GM12873 (cell line): ENCODE measurements at regions not wholly inside any gene's neighbourhood (a gene's known extent, or its start where the extent isn't known, plus 50 kb on each side); places are given as distances from the start of the nearest gene placed in this dataset.

ENCODE experiments used
- CTCF ChIP-seq: IDR thresholded peaks from 2 replicates; pipeline ENCODE4 v1.5.1; 2012; ENCODE audit warnings: low read depth, mild to moderate bottlenecking, moderate library complexity, low read length, control low read depth; ENCODE audit not compliant: insufficient read depth; ENCODE audit errors: missing control alignments

GRCh38 chr14:76640923-76641395 is 120.3 kb upstream of the VASH1 start:
- TF ChIP-seq CTCF, result no peak

- TF ChIP-seq CTCF, result no peak
Measured at GRCh38 chr14:76641541-76641940, 119.7 kb upstream of the VASH1 start.

GRCh38 chr14:76643887-76644286 is 117.4 kb upstream of the VASH1 start:
- TF ChIP-seq CTCF, result no peak

- peak; percentile 65 for TF ChIP-seq CTCF
Measured at GRCh38 chr14:76644855-76645518, 116.3 kb upstream of the VASH1 start.

- peak; percentile 92 for TF ChIP-seq CTCF
Measured at GRCh38 chr14:76647697-76648298, 113.5 kb upstream of the VASH1 start.

- no peak for TF ChIP-seq CTCF
Measured at GRCh38 chr14:76651410-76652055, 109.7 kb upstream of the VASH1 start.

- no peak for TF ChIP-seq CTCF
Measured at GRCh38 chr14:76653875-76654572, 107.2 kb upstream of the VASH1 start.
